ENCODE measurements at regions not wholly inside any gene's neighbourhood (a gene's known extent, or its start where the extent isn't known, plus 50 kb on each side); places are given as distances from the start of the nearest gene placed in this dataset.
A peak's percentile ranks its signal among the peaks of the same experiment; 100 is the strongest.

- no peak for TF ChIP-seq POLR2A (IDR thresholded peaks at IDR 0.05)
- no peak for TF ChIP-seq POLR2AphosphoS5 (IDR thresholded peaks at IDR 0.05)
- no peak for TF ChIP-seq EP300 (IDR thresholded peaks at IDR 0.05)
- TF ChIP-seq CTCF (IDR thresholded peaks at IDR 0.05), result no peak
- no peaks in the 10 kb centered on the region for H3K4me1 ChIP-seq
- ATAC-seq (ENCODE audit: low FRiP score in 2 of 2) (no peak), DNase-seq (no peak)
- WGBS, 2 donors, result 52 to 60% methylated on average over 8 of the region's 8 CpGs
- H3K4me3 ChIP-seq, result no peak overlapping the region
- no peaks in the 10 kb centered on the region for H3K27me3 ChIP-seq
- H3K9me3 ChIP-seq, result no peaks in the 10 kb centered on the region
- no peak overlapping the region for H3K27ac ChIP-seq
- H3K36me3 ChIP-seq, result no peaks in the 10 kb centered on the region
These were observed 84.7 kb upstream of the THBS1 start for GRCh38 chr15:39495871-39496840.

GRCh38 chr15:39497016-39497758 is 83.7 kb upstream of the THBS1 start:
- Histone ChIP-seq H3K4me1 (no peaks in the 10 kb centered on the region), H3K4me3 (no peak overlapping the region), H3K27me3 (no peaks in the 10 kb centered on the region), H3K36me3 (no peaks in the 10 kb centered on the region), H3K9me3 (no peaks in the 10 kb centered on the region), H3K27ac (no peak overlapping the region)
- TF ChIP-seq CTCF (IDR thresholded peaks at IDR 0.05) (no peak), POLR2A (IDR thresholded peaks at IDR 0.05) (no peak), POLR2AphosphoS5 (IDR thresholded peaks at IDR 0.05) (no peak)
- DNase-seq (peak in 1 of 2 donors; percentile 14), ATAC-seq (ENCODE audit: low FRiP score in 2 of 2) (no peak)
- 83 to 88% methylated on average over 6 of the region's 6 CpGs for WGBS, 2 donors

GRCh38 chr15:39497759-39498565 is 82.9 kb upstream of the THBS1 start:
- Histone ChIP-seq H3K4me3 (no peak overlapping the region), H3K36me3 (no peaks in the 10 kb centered on the region), H3K4me1 (no peaks in the 10 kb centered on the region), H3K9me3 (no peaks in the 10 kb centered on the region), H3K27ac (no peak overlapping the region), H3K27me3 (no peaks in the 10 kb centered on the region)
- 51 to 56% methylated on average over 4 of the region's 4 CpGs for WGBS, 2 donors
- TF ChIP-seq POLR2A (IDR thresholded peaks at IDR 0.05), result no peak
- no peak for TF ChIP-seq POLR2AphosphoS5 (IDR thresholded peaks at IDR 0.05)
- ATAC-seq (ENCODE audit: low FRiP score in 2 of 2), result peak in 1 of 2 donors; percentile 58
- DNase-seq, result no peak

GRCh38 chr15:39498629-39499028 is 82.2 kb upstream of the THBS1 start:
- Histone ChIP-seq H3K36me3 (no peaks in the 10 kb centered on the region), H3K4me3 (no peak overlapping the region), H3K27ac (no peak overlapping the region), H3K27me3 (no peaks in the 10 kb centered on the region), H3K9me3 (no peaks in the 10 kb centered on the region), H3K4me1 (no peaks in the 10 kb centered on the region)
- 60 to 79% methylated on average over 4 of the region's 4 CpGs for WGBS, 2 donors
- no peak for DNase-seq
- TF ChIP-seq CTCF (IDR thresholded peaks at IDR 0.05), result no peak
- TF ChIP-seq POLR2A (IDR thresholded peaks at IDR 0.05), result no peak
- TF ChIP-seq POLR2AphosphoS5 (IDR thresholded peaks at IDR 0.05), result no peak
- TF ChIP-seq EP300 (IDR thresholded peaks at IDR 0.05), result no peak
- peak in 1 of 2 donors; percentile 38 for ATAC-seq (ENCODE audit: low FRiP score in 2 of 2)

GRCh38 chr15:39499042-39499441 is 81.8 kb upstream of the THBS1 start:
- peak in 1 of 2 donors; percentile 68 for ATAC-seq (ENCODE audit: low FRiP score in 2 of 2)
- no peak for DNase-seq
- TF ChIP-seq POLR2A (IDR thresholded peaks at IDR 0.05) (no peak), POLR2AphosphoS5 (IDR thresholded peaks at IDR 0.05) (no peak), EP300 (IDR thresholded peaks at IDR 0.05) (no peak), CTCF (IDR thresholded peaks at IDR 0.05) (no peak)
- Histone ChIP-seq H3K27ac (no peak overlapping the region), H3K4me3 (no peak overlapping the region), H3K27me3 (no peaks in the 10 kb centered on the region), H3K36me3 (no peaks in the 10 kb centered on the region), H3K9me3 (no peaks in the 10 kb centered on the region), H3K4me1 (no peaks in the 10 kb centered on the region)
- WGBS, 2 donors, result 92 to 100% methylated on average over 1 of the region's 1 CpG
